ENCODE measurements at regions not wholly inside any gene's neighbourhood (a gene's known extent, or its start where the extent isn't known, plus 50 kb on each side); places are given as distances from the start of the nearest gene placed in this dataset.

GRCh38 chr5:107773479-107773878 lies 102.7 kb upstream of the EFNA5 start:
- Histone ChIP-seq H3K27me3 (no peaks in the 10 kb centered on the region), H3K27ac (no peak overlapping the region), H3K9me2 (replicated peaks; ENCODE audit: insufficient read depth) (no peaks in the 10 kb centered on the region), H3K4me1 (ENCODE audit: insufficient read depth) (peaks cover 3% of the 10 kb centered on the region), H3K4me3 (no peak overlapping the region), H2AFZ (no peak overlapping the region), H3K79me2 (no peaks in the 10 kb centered on the region), H3K9me3 (ENCODE audit: low read depth) (no peaks in the 10 kb centered on the region), H3K36me3 (replicated peaks; ENCODE audit: insufficient read depth, low read depth) (no peaks in the 10 kb centered on the region), H4K20me1 (ENCODE audit: insufficient read depth, poor library complexity, severe bottlenecking) (no peaks in the 10 kb centered on the region), H3K4me2 (no peak overlapping the region)
- WGBS (ENCODE audit: low lambda C conversion rate, missing lambda C conversion rate): 95% methylated on average over 1 of the region's 1 CpG
- DNase-seq (ENCODE audit: low spot score): no peak
- TF ChIP-seq EZH2 (IDR thresholded peaks at IDR 0.05; ENCODE audit: borderline replicate concordance) (no peak), EZH2phosphoT487 (IDR thresholded peaks at IDR 0.05; ENCODE audit: low read depth, severe bottlenecking, unreplicated experiment) (no peak), CTCF (IDR thresholded peaks at IDR 0.05; ENCODE audit: poor library complexity) (no peak)

GRCh38 chr5:107772418-107773310 lies 101.9 kb upstream of the EFNA5 start:
- Histone ChIP-seq H3K9me3 (ENCODE audit: low read depth) (no peaks in the 10 kb centered on the region), H3K27me3 (no peaks in the 10 kb centered on the region), H3K4me3 (no peak overlapping the region), H4K20me1 (ENCODE audit: insufficient read depth, poor library complexity, severe bottlenecking) (no peaks in the 10 kb centered on the region), H2AFZ (no peak overlapping the region), H3K4me2 (no peak overlapping the region), H3K27ac (no peak overlapping the region), H3K9me2 (replicated peaks; ENCODE audit: insufficient read depth) (no peaks in the 10 kb centered on the region), H3K79me2 (no peaks in the 10 kb centered on the region), H3K4me1 (ENCODE audit: insufficient read depth) (peaks cover 3% of the 10 kb centered on the region), H3K36me3 (replicated peaks; ENCODE audit: insufficient read depth, low read depth) (no peaks in the 10 kb centered on the region)
- DNase-seq (ENCODE audit: low spot score): peak; percentile 13
- WGBS (ENCODE audit: low lambda C conversion rate, missing lambda C conversion rate): 54% methylated on average over 11 of the region's 11 CpGs
- TF ChIP-seq CTCF (IDR thresholded peaks at IDR 0.05; ENCODE audit: poor library complexity) (no peak), EZH2phosphoT487 (IDR thresholded peaks at IDR 0.05; ENCODE audit: low read depth, severe bottlenecking, unreplicated experiment) (no peak), EZH2 (IDR thresholded peaks at IDR 0.05; ENCODE audit: borderline replicate concordance) (no peak)

GRCh38 chr5:107771926-107772325 lies 101.2 kb upstream of the EFNA5 start:
- H3K9me2 ChIP-seq (replicated peaks; ENCODE audit: insufficient read depth): no peaks in the 10 kb centered on the region
- no peak for TF ChIP-seq EZH2 (IDR thresholded peaks at IDR 0.05; ENCODE audit: borderline replicate concordance)
- no peak for TF ChIP-seq EZH2phosphoT487 (IDR thresholded peaks at IDR 0.05; ENCODE audit: low read depth, severe bottlenecking, unreplicated experiment)
- no peak for TF ChIP-seq CTCF (IDR thresholded peaks at IDR 0.05; ENCODE audit: poor library complexity)
- H3K27ac ChIP-seq: no peak overlapping the region
- peaks cover 6% of the 10 kb centered on the region for H3K4me1 ChIP-seq (ENCODE audit: insufficient read depth)
- H3K36me3 ChIP-seq (replicated peaks; ENCODE audit: insufficient read depth, low read depth): no peaks in the 10 kb centered on the region
- H3K9me3 ChIP-seq (ENCODE audit: low read depth): no peaks in the 10 kb centered on the region
- DNase-seq (ENCODE audit: low spot score): no peak
- no peak overlapping the region for H2AFZ ChIP-seq
- H3K4me2 ChIP-seq: no peak overlapping the region
- H3K27me3 ChIP-seq: no peaks in the 10 kb centered on the region
- H3K79me2 ChIP-seq: no peaks in the 10 kb centered on the region
- H3K4me3 ChIP-seq: no peak overlapping the region
- no peaks in the 10 kb centered on the region for H4K20me1 ChIP-seq (ENCODE audit: insufficient read depth, poor library complexity, severe bottlenecking)

Data from hepatocyte (in vitro differentiated cells).